AG09309 (cell line): ENCODE measurements at regions not wholly inside any gene's neighbourhood (a gene's known extent, or its start where the extent isn't known, plus 50 kb on each side); places are given as distances from the start of the nearest gene placed in this dataset.

Source experiments
- DNase-seq: peaks from one replicate; pipeline ENCODE4 v3.0.0-alpha.2; 2010; ENCODE audit warnings: low read depth
- H3K4me3 ChIP-seq: 2 replicates; pipeline ENCODE4 v1.5.1; 2011; ENCODE audit warnings: mild to moderate bottlenecking, low read depth, low read length, moderate library complexity; ENCODE audit not compliant: control insufficient read depth
- CTCF ChIP-seq: IDR thresholded peaks from 2 replicates; pipeline ENCODE4 v1.5.1; 2011; ENCODE audit warnings: mild to moderate bottlenecking, low read depth, low read length, inconsistent platforms; ENCODE audit not compliant: insufficient read depth, control insufficient read depth; ENCODE audit errors: missing control alignments

- TF ChIP-seq CTCF: no peak
- H3K4me3 ChIP-seq: no peak overlapping the region
- DNase-seq: no peak
Observed at GRCh38 chr2:198326431-198326830, 522.0 kb downstream of the PLCL1 start.

- no peak for TF ChIP-seq CTCF
- no peak overlapping the region for H3K4me3 ChIP-seq
- DNase-seq: no peak
Observed at GRCh38 chr2:198325359-198325758, 521.0 kb downstream of the PLCL1 start.

- no peak for DNase-seq
- H3K4me3 ChIP-seq: no peak overlapping the region
- TF ChIP-seq CTCF: no peak
Observed at GRCh38 chr2:198324071-198324470, 519.7 kb downstream of the PLCL1 start.

- no peak overlapping the region for H3K4me3 ChIP-seq
- TF ChIP-seq CTCF: no peak
- DNase-seq: no peak
Observed at GRCh38 chr2:198322275-198322674, 517.9 kb downstream of the PLCL1 start.

GRCh38 chr2:198321522-198322088 is 517.2 kb downstream of the PLCL1 start:
- no peak overlapping the region for H3K4me3 ChIP-seq
- TF ChIP-seq CTCF: no peak
- DNase-seq: no peak

- no peak for DNase-seq
- no peak for TF ChIP-seq CTCF
- no peak overlapping the region for H3K4me3 ChIP-seq
Observed at GRCh38 chr2:198316852-198317396, 512.5 kb downstream of the PLCL1 start.
